Thoracic aorta (tissue), 2 donors: ENCODE measurements at regions not wholly inside any gene's neighbourhood (a gene's known extent, or its start where the extent isn't known, plus 50 kb on each side); places are given as distances from the start of the nearest gene placed in this dataset.

Experiments used
- ATAC-seq: fragments of 150-250 bp; one replicate; pipeline ENCODE4 v1.8.0; 2017; ENCODE audit warnings: low read depth; ENCODE audit not compliant: insufficient number of reproducible peaks, low FRiP score
- DNase-seq: peaks from one replicate; pipeline ENCODE4 v3.0.0-alpha.2; 2020; ENCODE audit warnings: low spot score
- H3K27ac ChIP-seq, 2 donors: fragments of 200-600 bp; sonication (generic); 1 replicate in 1 of 2; 2 replicates in 1 of 2; pipeline ENCODE4 v1.5.1; 2016; ENCODE audit warnings: mild to moderate bottlenecking in 2 of 2, moderate library complexity in 2 of 2
- H3K27me3 ChIP-seq: fragments of 200-600 bp; sonication (generic); replicated peaks from 2 replicates; pipeline ENCODE4 v1.6.0; 2016; ENCODE audit warnings: mild to moderate bottlenecking; ENCODE audit not compliant: insufficient read depth
- H3K36me3 ChIP-seq: fragments of 200-600 bp; sonication (generic); one replicate; pipeline ENCODE4 v1.5.1; 2016
- H3K4me1 ChIP-seq, 2 donors: fragments of 200-600 bp; sonication (generic); 1 replicate in 1 of 2; 2 replicates in 1 of 2; pipeline versions ENCODE4 v1.5.1 to v1.6.0; 2016; ENCODE audit warnings: low read depth in 2 of 2, mild to moderate bottlenecking in 1 of 2; ENCODE audit not compliant: control insufficient read depth in 1 of 2
- H3K4me3 ChIP-seq: fragments of 200-600 bp; sonication (generic); 2 replicates; pipeline ENCODE4 v1.5.1; 2016; ENCODE audit warnings: mild to moderate bottlenecking
- H3K9me3 ChIP-seq: fragments of 200-600 bp; sonication (generic); 2 replicates; pipeline ENCODE4 v1.5.1; 2016
- CTCF ChIP-seq: fragments of 200-600 bp; sonication (generic); IDR thresholded peaks from one replicate; pipeline ENCODE4 v1.5.1; 2019; ENCODE audit warnings: antibody characterized with exemption

- Histone ChIP-seq H3K4me3 (no peak overlapping the region), H3K27ac (no peak overlapping the region), H3K36me3 (no peaks in the 10 kb centered on the region), H3K4me1 (no peaks in the 10 kb centered on the region), H3K27me3 (no peaks in the 10 kb centered on the region), H3K9me3 (no peaks in the 10 kb centered on the region)
- ATAC-seq (no peak), DNase-seq (no peak)
- TF ChIP-seq CTCF, result no peak
Measured at GRCh38 chr15:85878828-85879225, 84.1 kb upstream of the KLHL25 start.

- no peaks in the 10 kb centered on the region for H3K4me1 ChIP-seq
- no peak overlapping the region for H3K27ac ChIP-seq
- H3K36me3 ChIP-seq, result no peaks in the 10 kb centered on the region
- H3K27me3 ChIP-seq, result no peaks in the 10 kb centered on the region
- H3K9me3 ChIP-seq, result no peaks in the 10 kb centered on the region
- TF ChIP-seq CTCF, result no peak
- no peak for ATAC-seq
- no peak for DNase-seq
- H3K4me3 ChIP-seq, result no peak overlapping the region
Measured at GRCh38 chr15:85879334-85880163, 84.8 kb upstream of the KLHL25 start.

GRCh38 chr15:85880501-85881190 is 85.9 kb upstream of the KLHL25 start:
- Histone ChIP-seq H3K4me3 (no peak overlapping the region), H3K27me3 (no peaks in the 10 kb centered on the region), H3K27ac (no peak overlapping the region), H3K9me3 (no peaks in the 10 kb centered on the region), H3K4me1 (no peaks in the 10 kb centered on the region), H3K36me3 (no peaks in the 10 kb centered on the region)
- DNase-seq (no peak), ATAC-seq (no peak)
- TF ChIP-seq CTCF, result no peak

- Histone ChIP-seq H3K27ac (no peak overlapping the region), H3K36me3 (no peaks in the 10 kb centered on the region), H3K27me3 (no peaks in the 10 kb centered on the region), H3K9me3 (no peaks in the 10 kb centered on the region), H3K4me3 (no peak overlapping the region), H3K4me1 (no peaks in the 10 kb centered on the region)
- TF ChIP-seq CTCF, result no peak
- DNase-seq (no peak), ATAC-seq (no peak)
Measured at GRCh38 chr15:85886309-85886811, 91.6 kb upstream of the KLHL25 start.

GRCh38 chr15:85889956-85890619 is 95.4 kb upstream of the KLHL25 start:
- Histone ChIP-seq H3K9me3 (no peaks in the 10 kb centered on the region), H3K4me3 (no peak overlapping the region), H3K4me1 (no peaks in the 10 kb centered on the region), H3K27me3 (no peaks in the 10 kb centered on the region), H3K36me3 (no peaks in the 10 kb centered on the region), H3K27ac (no peak overlapping the region)
- no peak for TF ChIP-seq CTCF
- DNase-seq, result no peak
- ATAC-seq, result no peak
